K562 (cell line): ENCODE measurements at regions not wholly inside any gene's neighbourhood (a gene's known extent, or its start where the extent isn't known, plus 50 kb on each side); places are given as distances from the start of the nearest gene placed in this dataset.

Source experiments
- ATAC-seq: fragments of 200-7000 bp; cut with Tn5 transposase; 3 replicates; pipeline ENCODE4 v1.9.1; 2020; ENCODE audit warnings: moderate library complexity
- BruUV-seq: library from RNA; stranded (reverse); fragments of 400-500 nt; replicated peaks from 2 replicates; lab custom pipeline; 2021; lab: Mats Ljungman, UMichigan
- CTCF ChIA-PET: fragments of 300-600 bp; formaldehyde crosslinking; extraction: SDS; loops from one replicate; lab custom pipeline; 2021; ENCODE audit warnings: low intra/inter-chr PET ratio; lab: Yijun Ruan, JAX
- POLR2A ChIA-PET: fragments of 300-600, 350-650 bp; sonication (Branson Sonifier 250); formaldehyde crosslinking; extraction: SDS; loops from one replicate; lab custom pipeline; 2021; ENCODE audit warnings: antibody characterized with exemption, inconsistent platforms; lab: Yijun Ruan, JAX
- DNase-seq, 4 experiments: peaks; one replicate each; pipeline versions ENCODE4 v3.0.0 to v3.0.0-alpha.2; 2011 to 2018; ENCODE audit warnings: low spot score in 3 of 4, mixed read lengths in 3 of 4; ENCODE audit errors: extremely low read depth in 1 of 4
- FAIRE-seq: peaks from 2 replicates; lab custom pipeline; 2011; peaks lifted over from hg19 to GRCh38; lab: Jason Lieb, UNC
- H2AFZ ChIP-seq: 2 replicates; pipeline ENCODE4 v1.6.0; 2011; ENCODE audit warnings: low read depth, low read length, control low read depth, inconsistent platforms
- H3K27ac ChIP-seq: fragments of 200-600 bp; 3 replicates; pipeline ENCODE4 v1.8.0; 2011; ENCODE audit warnings: low read depth, mild to moderate bottlenecking, control low read depth, inconsistent platforms, low read length, moderate library complexity, mixed read lengths; ENCODE audit errors: extremely low read depth
- H3K27me3 ChIP-seq, 2 experiments: fragments of 300-600 bp in 1 of 2; 2 replicates in 1 of 2; 3 replicates in 1 of 2; pipeline versions ENCODE4 v1.6.0 to v1.8.0; 2011; ENCODE audit warnings: inconsistent platforms in 2 of 2, low read length in 2 of 2, mild to moderate bottlenecking in 1 of 2, mixed read lengths in 1 of 2, moderate library complexity in 1 of 2; ENCODE audit not compliant: control insufficient read depth in 2 of 2, insufficient read depth in 2 of 2
- H3K36me3 ChIP-seq: fragments of 300-600 bp; 3 replicates; pipeline ENCODE4 v1.8.0; 2011; ENCODE audit warnings: mild to moderate bottlenecking, low read length, inconsistent platforms; ENCODE audit not compliant: control insufficient read depth, insufficient read depth
- H3K4me1 ChIP-seq, 2 experiments: fragments of 200-600 bp in 1 of 2; replicated peaks in 1 of 2; 2 replicates in 1 of 2; 3 replicates in 1 of 2; pipeline versions ENCODE4 v1.5.1 to v1.8.0; 2011; ENCODE audit warnings: inconsistent platforms in 2 of 2, low read length in 2 of 2, mild to moderate bottlenecking in 1 of 2, mixed read lengths in 1 of 2, moderate library complexity in 1 of 2; ENCODE audit not compliant: control insufficient read depth in 2 of 2, insufficient read depth in 2 of 2
- H3K4me2 ChIP-seq: 2 replicates; pipeline ENCODE4 v1.6.1; 2011; ENCODE audit warnings: low read length, control low read depth, inconsistent platforms, mixed read lengths; ENCODE audit not compliant: insufficient read depth
- H3K4me3 ChIP-seq: fragments of 200-600 bp; sonication (generic), shearing (Covaris generic); 2 replicates; pipeline ENCODE4 v1.5.1; 2016; ENCODE audit warnings: control low read depth, inconsistent platforms
- H3K79me2 ChIP-seq: fragments of 200-600 bp; 3 replicates; pipeline ENCODE4 v1.8.0; 2011; ENCODE audit warnings: low read length, inconsistent platforms; ENCODE audit not compliant: control insufficient read depth, insufficient read depth
- H3K9ac ChIP-seq, 2 experiments: 2 replicates each; pipeline versions ENCODE4 v1.6.0 to v1.6.1; 2011; ENCODE audit warnings: low read depth in 2 of 2, low read length in 2 of 2, control low read depth in 1 of 2, inconsistent platforms in 1 of 2, mild to moderate bottlenecking in 1 of 2, mixed read lengths in 1 of 2; ENCODE audit not compliant: insufficient read depth in 1 of 2
- H3K9me1 ChIP-seq: one replicate; pipeline ENCODE4 v1.6.0; 2011; ENCODE audit warnings: inconsistent platforms, mild to moderate bottlenecking, low read length, moderate library complexity; ENCODE audit not compliant: control insufficient read depth, insufficient read depth
- H3K9me3 ChIP-seq: replicated peaks from 2 replicates; pipeline ENCODE4 v1.5.1; 2011; ENCODE audit warnings: low read depth, low read length, inconsistent platforms; ENCODE audit not compliant: control insufficient read depth, insufficient read depth
- H4K20me1 ChIP-seq: replicated peaks from 2 replicates; pipeline ENCODE4 v1.6.1; 2011; ENCODE audit warnings: low read length, inconsistent platforms, mixed read lengths; ENCODE audit not compliant: control insufficient read depth, insufficient read depth
- DMBX1 ChIP-seq: fragments of 250-450 bp; sonication (Bioruptor Pico); IDR thresholded peaks from 2 replicates; pipeline ENCODE4 v1.8.0; 2022; ENCODE audit warnings: inconsistent platforms, mild to moderate bottlenecking, moderate library complexity, borderline replicate concordance
- FOXP1 ChIP-seq: sonication (generic); formaldehyde crosslinking; IDR thresholded peaks from 2 replicates; pipeline ENCODE4 v1.8.0; 2022; ENCODE audit warnings: mild to moderate bottlenecking, missing genetic modification reagents
- PHB ChIP-seq: fragments of 250-450 bp; sonication (Bioruptor Pico); IDR thresholded peaks from 2 replicates; pipeline ENCODE4 v1.5.0; 2021
- PHF8 ChIP-seq: fragments of 200-600 bp; sonication (generic); IDR thresholded peaks from 2 replicates; pipeline ENCODE4 v1.6.1; 2012; ENCODE audit warnings: mixed run types, mild to moderate bottlenecking, inconsistent platforms, low read length, moderate library complexity, borderline replicate concordance
- RBM14 ChIP-seq: fragments of 200-400 bp; formaldehyde crosslinking; IDR thresholded peaks from 2 replicates; pipeline ENCODE4 v1.6.1; 2018; ENCODE audit warnings: low read depth, mild to moderate bottlenecking, low read length, moderate library complexity, borderline replicate concordance; ENCODE audit not compliant: insufficient read depth
- RBM25 ChIP-seq: fragments of 200-400 bp; formaldehyde crosslinking; IDR thresholded peaks from 2 replicates; pipeline ENCODE4 v1.6.1; 2018; ENCODE audit warnings: low read length, low read depth, moderate library complexity; ENCODE audit not compliant: severe bottlenecking
- TCF15 ChIP-seq: fragments of 250-450 bp; sonication (Bioruptor Pico); IDR thresholded peaks from 2 replicates; pipeline ENCODE4 v1.8.0; 2022; ENCODE audit warnings: moderate library complexity, mild to moderate bottlenecking, inconsistent platforms
- ZBTB11 ChIP-seq, 3 experiments: fragments of 200-800 bp in 1 of 3; fragments of 250-450 bp in 1 of 3; fragments of 450-650 bp in 1 of 3; sonication (Bioruptor Pico) in 1 of 3; sonication (Bioruptor generic) in 1 of 3; formaldehyde crosslinking in 1 of 3; IDR thresholded peaks; 2 replicates each; pipeline versions ENCODE4 v1.6.1 to v1.8.0; 2016 to 2022; ENCODE audit warnings: mild to moderate bottlenecking in 2 of 3, missing genetic modification characterization in 2 of 3, missing compliant biosample characterization in 1 of 3, moderate library complexity in 1 of 3
- ZBTB8A ChIP-seq: fragments of 450-650 bp; IDR thresholded peaks from 2 replicates; pipeline ENCODE4 v1.6.1; 2018; ENCODE audit warnings: mild to moderate bottlenecking, moderate library complexity; ENCODE audit not compliant: partially characterized antibody
- ZC3H8 ChIP-seq: fragments of 450-650 bp; IDR thresholded peaks from 2 replicates; pipeline ENCODE4 v1.6.1; 2017
- ZHX1 ChIP-seq: fragments of 150-350 bp; conservative IDR thresholded peaks from 2 replicates; pipeline ENCODE4 v1.6.1; 2014; ENCODE audit warnings: low read length
- ZNF316 ChIP-seq: fragments of 450-650 bp; IDR thresholded peaks from 2 replicates; pipeline ENCODE4 v1.6.1; 2016
- WGBS: fragments of 100-300 bp; shearing (Covaris generic); methylation state at CpG from one replicate; pipeline ENCODE4 v1.1.6; 2016; ENCODE audit warnings: low coverage, mixed read lengths; ENCODE audit not compliant: insufficient coverage; ENCODE audit errors: missing lambda C conversion rate; 5-methylcytosine and 5-hydroxymethylcytosine counted together
- in situ Hi-C: fragments of 300-500 bp; cut with MboI; formaldehyde crosslinking; loops from 4 replicates; pipeline ENCODE4 v1.15.0; 2018; ENCODE audit warnings: inconsistent platforms, mixed read lengths
- intact Hi-C: fragments of 100-400 bp; cut with micrococcal nuclease; formaldehyde crosslinking; loops from 2 replicates; pipeline ENCODE4 v1.14.2; 2022
- TF ChIP-seq, protein P1 (sequence below): fragments of 250-450 bp; sonication (Bioruptor Pico); IDR thresholded peaks from 2 replicates; pipeline ENCODE4 v1.5.0; 2021; ENCODE audit warnings: mild to moderate bottlenecking, borderline replicate concordance

DNA sequence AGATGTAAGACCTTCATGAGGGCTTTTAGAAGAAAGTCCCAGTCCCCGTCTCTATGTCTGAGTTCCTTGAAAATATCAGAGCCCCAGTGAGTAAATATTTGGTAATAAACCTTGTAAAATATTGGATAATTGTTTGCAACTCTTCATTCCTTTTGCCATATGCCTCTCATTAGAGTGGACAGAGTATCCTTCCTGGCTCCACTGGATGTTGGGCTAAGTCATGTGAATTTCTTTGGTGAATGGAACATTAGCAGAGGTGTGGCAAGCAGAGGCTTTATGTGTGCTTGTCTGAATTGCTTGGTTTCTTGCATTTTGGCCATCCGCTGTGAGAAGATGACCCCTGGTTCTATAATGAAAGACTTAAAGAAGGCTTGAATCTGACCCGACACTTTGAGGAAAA lies 490.3 kb downstream of the METTL15 start (continued):
- no peak for TF ChIP-seq ZHX1
- TF ChIP-seq DMBX1 (CRISPR knock-in tag), result no peak
- no peak for TF ChIP-seq RBM25
- TF ChIP-seq ZC3H8, result no peak
- TF ChIP-seq RBM14, result no peak
- no peak for TF ChIP-seq ZBTB8A

DNA sequence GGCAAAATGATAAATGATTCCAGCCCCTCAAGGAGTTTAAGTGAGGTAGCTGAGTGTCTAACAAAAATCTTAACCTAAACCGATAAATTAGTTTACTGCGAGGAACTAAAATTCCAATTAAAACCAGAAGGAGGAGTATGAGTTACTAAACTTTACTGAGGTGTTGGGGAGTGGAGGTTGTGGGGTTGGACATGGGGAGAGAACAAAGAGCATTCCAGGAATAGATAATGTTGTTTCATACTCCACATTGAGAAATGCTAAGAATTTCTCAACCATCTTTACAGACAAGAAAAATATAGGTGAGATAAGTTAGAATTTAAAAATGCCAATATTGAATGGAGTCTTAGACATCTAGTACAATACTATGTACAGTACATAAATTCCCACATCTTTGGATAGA lies 488.6 kb downstream of the METTL15 start:
- H4K20me1 ChIP-seq, result no peaks in the 10 kb centered on the region
- ChIA-PET POLR2A (no interaction called here), CTCF (no interaction called here)
- FAIRE-seq (no peak), ATAC-seq (no peak), DNase-seq (no peak)
- H3K27ac ChIP-seq, result no peak overlapping the region
- H3K9me1 ChIP-seq, result no peaks in the 10 kb centered on the region
- no peaks in the 10 kb centered on the region for H3K79me2 ChIP-seq
- H2AFZ ChIP-seq, result no peak overlapping the region
- no peaks in the 10 kb centered on the region for H3K36me3 ChIP-seq
- H3K9ac ChIP-seq, result no peak overlapping the region
- H3K4me3 ChIP-seq, result no peak overlapping the region
- WGBS, result 4% methylated on average over 2 of the region's 2 CpGs
- BruUV-seq, result no TSS peak
- in situ Hi-C loops, result no loop called here
- no peaks in the 10 kb centered on the region for H3K27me3 ChIP-seq
- H3K4me2 ChIP-seq, result no peak overlapping the region
- intact Hi-C loops, result no loop called here
- H3K4me1 ChIP-seq, result no peaks in the 10 kb centered on the region
- H3K9me3 ChIP-seq, result 0 out of 2 replicates have a peak, but pooled peaks cover 1% of the 10 kb centered on the region
- TF ChIP-seq TCF15 (no peak), ZBTB11 (CRISPR knock-in tag; IDR thresholded peaks at IDR 0.05) (no peak), ZNF316 (no peak), PHB (CRISPR knock-in tag) (no peak), PHF8 (no peak), FOXP1 (no peak)
- TF ChIP-seq, protein P1, sequence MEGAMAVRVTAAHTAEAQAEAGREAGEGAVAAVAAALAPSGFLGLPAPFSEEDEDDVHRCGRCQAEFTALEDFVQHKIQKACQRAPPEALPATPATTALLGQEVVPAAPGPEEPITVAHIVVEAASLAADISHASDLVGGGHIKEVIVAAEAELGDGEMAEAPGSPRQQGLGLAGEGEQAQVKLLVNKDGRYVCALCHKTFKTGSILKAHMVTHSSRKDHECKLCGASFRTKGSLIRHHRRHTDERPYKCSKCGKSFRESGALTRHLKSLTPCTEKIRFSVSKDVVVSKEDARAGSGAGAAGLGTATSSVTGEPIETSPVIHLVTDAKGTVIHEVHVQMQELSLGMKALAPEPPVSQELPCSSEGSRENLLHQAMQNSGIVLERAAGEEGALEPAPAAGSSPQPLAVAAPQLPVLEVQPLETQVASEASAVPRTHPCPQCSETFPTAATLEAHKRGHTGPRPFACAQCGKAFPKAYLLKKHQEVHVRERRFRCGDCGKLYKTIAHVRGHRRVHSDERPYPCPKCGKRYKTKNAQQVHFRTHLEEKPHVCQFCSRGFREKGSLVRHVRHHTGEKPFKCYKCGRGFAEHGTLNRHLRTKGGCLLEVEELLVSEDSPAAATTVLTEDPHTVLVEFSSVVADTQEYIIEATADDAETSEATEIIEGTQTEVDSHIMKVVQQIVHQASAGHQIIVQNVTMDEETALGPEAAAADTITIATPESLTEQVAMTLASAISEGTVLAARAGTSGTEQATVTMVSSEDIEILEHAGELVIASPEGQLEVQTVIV (CRISPR knock-in tag), result no peak
